OCI-LY1 (cell line): ENCODE measurements at regions not wholly inside any gene's neighbourhood (a gene's known extent, or its start where the extent isn't known, plus 50 kb on each side); places are given as distances from the start of the nearest gene placed in this dataset.

Experiments
- H2AFZ ChIP-seq: fragments of 200-600 bp; sonication (generic), shearing (Covaris generic); 2 replicates; pipeline ENCODE4 v1.6.0; 2014; ENCODE audit warnings: antibody characterized with exemption, mild to moderate bottlenecking, low read length
- H3F3A ChIP-seq: fragments of 200-600 bp; sonication (generic), shearing (Covaris generic); 2 replicates; pipeline ENCODE4 v1.6.0; 2014; ENCODE audit warnings: mild to moderate bottlenecking, antibody characterized with exemption, low read length, moderate library complexity; ENCODE audit not compliant: insufficient read depth
- H3K27ac ChIP-seq: fragments of 200-600 bp; sonication (generic); 2 replicates; pipeline ENCODE4 v1.5.1; 2014; ENCODE audit warnings: low read length, mixed run types, mild to moderate bottlenecking, low read depth; ENCODE audit not compliant: poor library complexity, severe bottlenecking
- H3K27me3 ChIP-seq: fragments of 200-600 bp; sonication (generic); 2 replicates; pipeline ENCODE4 v1.6.0; 2014; ENCODE audit warnings: antibody characterized with exemption, mild to moderate bottlenecking, low read length, moderate library complexity; ENCODE audit not compliant: insufficient read depth
- H3K36me3 ChIP-seq: fragments of 200-600 bp; sonication (generic); 2 replicates; pipeline ENCODE4 v1.6.1; 2014; ENCODE audit warnings: mild to moderate bottlenecking, antibody characterized with exemption, low read length, moderate library complexity, mixed read lengths; ENCODE audit not compliant: insufficient read depth
- H3K4me1 ChIP-seq: fragments of 200-600 bp; sonication (generic); 2 replicates; pipeline ENCODE4 v1.5.1; 2014; ENCODE audit warnings: mild to moderate bottlenecking, low read length, moderate library complexity; ENCODE audit not compliant: insufficient read depth, severe bottlenecking
- H3K4me2 ChIP-seq: fragments of 200-600 bp; sonication (generic), shearing (Covaris generic); 2 replicates; pipeline ENCODE4 v1.6.1; 2014; ENCODE audit warnings: low read length
- H3K4me3 ChIP-seq: fragments of 200-600 bp; sonication (generic); 2 replicates; pipeline ENCODE4 v1.5.1; 2014; ENCODE audit warnings: low read length, low read depth, mild to moderate bottlenecking, mixed read lengths; ENCODE audit not compliant: poor library complexity, severe bottlenecking
- H3K79me2 ChIP-seq: fragments of 200-600 bp; shearing (Covaris generic); 2 replicates; pipeline ENCODE4 v1.6.1; 2016; ENCODE audit warnings: mixed run types, low read length, mixed read lengths; ENCODE audit not compliant: insufficient read depth
- H3K9ac ChIP-seq: fragments of 200-600 bp; sonication (generic), shearing (Covaris generic); 2 replicates; pipeline ENCODE4 v1.6.1; 2014; ENCODE audit warnings: mild to moderate bottlenecking, low read length, mixed read lengths
- H3K9me2 ChIP-seq: fragments of 200-600 bp; sonication (generic), shearing (Covaris generic); 2 replicates; pipeline ENCODE4 v1.6.1; 2014; ENCODE audit warnings: low read depth, mild to moderate bottlenecking, low read length, mixed read lengths
- H3K9me3 ChIP-seq: fragments of 200-600 bp; shearing (Covaris generic); 2 replicates; pipeline ENCODE4 v1.6.1; 2014; ENCODE audit warnings: low read length, mixed read lengths
- H4K20me1 ChIP-seq: fragments of 200-600 bp; sonication (generic), shearing (Covaris generic); 2 replicates; pipeline ENCODE4 v1.6.0; 2016; ENCODE audit warnings: mild to moderate bottlenecking, low read length; ENCODE audit not compliant: insufficient read depth
- CTCF ChIP-seq: fragments of 200-600 bp; sonication (generic), shearing (Covaris generic); IDR thresholded peaks from 2 replicates; pipeline ENCODE4 v1.5.1; 2017; ENCODE audit warnings: mild to moderate bottlenecking, antibody characterized with exemption, low read length, moderate library complexity, mixed read lengths
- EZH2 ChIP-seq: fragments of 200-600 bp; sonication (generic), shearing (Covaris generic); IDR thresholded peaks from 2 replicates; pipeline ENCODE4 v1.8.0; 2017; ENCODE audit warnings: borderline replicate concordance, mixed run types, mild to moderate bottlenecking, antibody characterized with exemption, low read length, moderate library complexity, mixed read lengths

- TF ChIP-seq CTCF (no peak), EZH2 (no peak)
- Histone ChIP-seq H3F3A (no peaks in the 10 kb centered on the region), H3K9me3 (no peaks in the 10 kb centered on the region), H4K20me1 (no peaks in the 10 kb centered on the region), H3K4me2 (no peak overlapping the region), H3K9ac (no peak overlapping the region), H3K36me3 (no peaks in the 10 kb centered on the region), H3K27ac (no peak overlapping the region), H2AFZ (no peak overlapping the region), H3K9me2 (no peaks in the 10 kb centered on the region), H3K79me2 (no peaks in the 10 kb centered on the region), H3K4me1 (no peaks in the 10 kb centered on the region), H3K4me3 (no peak overlapping the region), H3K27me3 (peaks cover 3% of the 10 kb centered on the region; the same call in 1 of the 2 replicates)
These were observed 83.9 kb upstream of the WDR26 start for GRCh38 chr1:224518528-224518927.

GRCh38 chr1:224519874-224520273 lies 85.3 kb upstream of the WDR26 start:
- H4K20me1 ChIP-seq: no peaks in the 10 kb centered on the region
- H3K27me3 ChIP-seq: no peaks in the 10 kb centered on the region
- H3K9ac ChIP-seq: no peak overlapping the region
- no peaks in the 10 kb centered on the region for H3K4me1 ChIP-seq
- no peaks in the 10 kb centered on the region for H3F3A ChIP-seq
- H3K27ac ChIP-seq: no peak overlapping the region
- H2AFZ ChIP-seq: no peak overlapping the region
- no peak for TF ChIP-seq EZH2
- no peaks in the 10 kb centered on the region for H3K9me2 ChIP-seq
- no peaks in the 10 kb centered on the region for H3K79me2 ChIP-seq
- H3K4me3 ChIP-seq: no peak overlapping the region
- H3K4me2 ChIP-seq: no peak overlapping the region
- no peaks in the 10 kb centered on the region for H3K9me3 ChIP-seq
- H3K36me3 ChIP-seq: no peaks in the 10 kb centered on the region

GRCh38 chr1:224520808-224521207 lies 86.2 kb upstream of the WDR26 start:
- H3K9me2 ChIP-seq: no peaks in the 10 kb centered on the region
- H3K9ac ChIP-seq: no peak overlapping the region
- no peaks in the 10 kb centered on the region for H3K79me2 ChIP-seq
- H3K9me3 ChIP-seq: no peaks in the 10 kb centered on the region
- TF ChIP-seq CTCF (no peak), EZH2 (no peak)
- no peak overlapping the region for H2AFZ ChIP-seq
- H3K27ac ChIP-seq: no peak overlapping the region
- no peaks in the 10 kb centered on the region for H3K36me3 ChIP-seq
- H3K4me3 ChIP-seq: no peak overlapping the region
- 0 out of 2 replicates have a peak, but pooled peaks cover 7% of the 10 kb centered on the region for H3K27me3 ChIP-seq
- H3F3A ChIP-seq: no peaks in the 10 kb centered on the region
- no peak overlapping the region for H3K4me2 ChIP-seq
- no peaks in the 10 kb centered on the region for H3K4me1 ChIP-seq
- H4K20me1 ChIP-seq: no peaks in the 10 kb centered on the region
